ENCODE measurements at regions not wholly inside any gene's neighbourhood (a gene's known extent, or its start where the extent isn't known, plus 50 kb on each side); places are given as distances from the start of the nearest gene placed in this dataset.
"Not testable (repeated sequence)": the region's sequence is repeated elsewhere in the genome, so short reads cannot be mapped to it uniquely, and the experiment has no call there.

DNA sequence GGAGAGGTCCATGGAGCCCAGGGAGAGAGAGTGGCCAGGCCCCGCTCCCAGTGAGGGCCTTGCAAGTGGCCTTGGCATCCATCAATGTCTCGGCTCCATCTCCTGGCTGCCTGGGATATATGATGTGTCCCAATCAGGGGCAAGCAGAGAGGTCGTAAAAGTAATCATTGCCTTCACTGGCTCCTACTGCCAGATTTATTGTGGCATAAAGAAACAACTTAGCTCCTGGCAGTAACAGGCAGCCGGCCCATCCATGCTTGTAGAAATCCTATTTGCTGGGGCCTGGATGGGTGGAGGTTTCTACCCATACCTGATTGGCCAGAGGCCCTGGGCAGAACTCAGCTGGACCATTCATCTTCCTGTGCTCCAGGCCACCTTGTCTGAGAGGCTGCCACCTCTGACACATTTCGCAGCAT, 272.6 kb downstream of the MATN1 start:
- DNase-seq = no peak

DNA sequence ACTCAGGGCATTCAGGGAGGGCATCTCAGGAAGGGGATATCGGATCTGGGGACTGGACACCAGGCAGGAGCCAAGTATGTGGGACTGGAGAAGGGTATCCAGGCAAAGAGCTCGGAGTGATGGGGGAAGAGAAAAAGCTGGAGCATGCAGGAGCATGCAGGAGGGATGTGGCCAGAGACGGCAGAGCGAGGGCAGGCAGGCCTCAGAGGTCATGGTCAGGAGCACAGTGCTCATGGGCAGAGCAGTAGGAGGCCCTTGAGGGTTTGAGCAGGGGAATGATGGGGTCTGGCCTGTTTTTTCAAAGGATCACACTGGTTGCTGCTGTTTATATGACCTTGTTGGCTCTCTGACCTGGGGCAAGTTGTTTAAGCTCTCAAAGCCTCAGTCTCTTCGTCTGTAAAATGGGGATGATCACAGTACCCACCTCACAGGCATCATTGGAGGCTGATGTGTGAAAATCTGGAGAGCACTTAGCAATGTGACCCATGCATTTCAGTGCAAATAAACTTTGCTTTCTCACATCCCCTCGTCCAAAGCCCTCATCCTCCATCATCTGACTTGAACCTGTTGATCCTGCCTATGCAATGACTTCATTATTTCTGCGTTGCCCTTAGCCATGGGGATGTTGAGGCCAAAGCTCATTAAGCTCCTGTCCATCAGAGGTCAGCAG, 273.1 kb downstream of the MATN1 start:
- no peak for DNase-seq

DNA sequence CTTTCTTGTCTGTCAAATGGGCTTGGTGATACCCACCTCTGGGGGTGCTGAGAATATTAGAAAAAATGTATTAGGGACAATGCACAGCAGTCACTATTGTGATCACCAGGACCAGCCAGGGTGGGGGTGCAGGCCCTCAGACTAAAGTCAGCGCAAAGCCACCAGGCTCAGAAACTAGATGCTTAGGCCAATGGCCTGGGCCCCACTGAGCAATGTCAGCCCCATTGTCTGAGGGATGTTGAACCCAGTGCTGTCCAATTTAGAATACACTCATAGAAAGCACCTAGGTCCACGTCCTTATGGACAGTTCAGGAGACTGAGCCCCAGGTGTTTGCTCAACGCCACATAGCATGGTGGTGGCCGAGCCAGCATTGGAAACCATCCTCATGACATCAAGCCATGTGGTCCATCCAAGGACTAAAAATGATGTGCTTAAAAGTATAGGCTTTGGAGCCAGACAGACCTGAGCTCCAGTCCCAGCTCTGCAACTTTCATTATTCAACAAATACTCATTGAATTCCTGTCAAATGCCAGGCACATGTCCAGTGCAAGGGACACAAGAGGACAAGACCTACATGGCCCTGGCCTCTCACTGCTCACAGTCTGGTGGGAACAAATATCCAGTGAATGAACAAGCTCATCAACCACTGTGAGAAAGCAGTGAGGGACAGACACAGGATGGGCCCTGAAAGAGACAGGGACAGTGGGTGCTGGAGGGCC, 273.8 kb downstream of the MATN1 start:
- DNase-seq = no peak

DNA sequence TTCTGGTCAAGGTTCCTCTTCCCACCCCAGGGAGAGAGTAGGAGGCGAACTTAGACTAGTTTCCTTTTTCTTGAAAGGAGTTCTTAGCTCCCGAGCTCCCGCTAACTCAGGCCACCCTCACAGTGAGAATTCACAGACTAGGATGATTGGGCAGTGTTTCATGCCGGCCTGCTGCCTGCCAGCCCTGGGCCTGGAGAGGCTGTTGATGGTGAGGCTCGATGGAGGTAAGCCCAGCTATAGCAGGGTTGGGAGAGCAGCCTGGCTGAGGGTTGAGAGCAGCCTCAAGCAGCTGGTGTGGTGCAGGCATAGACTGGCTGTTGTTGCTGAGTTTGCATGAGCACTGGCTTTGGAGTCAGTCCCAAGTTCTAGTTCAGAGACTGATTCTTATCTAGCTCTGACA, 274.4 kb downstream of the MATN1 start:
- no peak for DNase-seq

- no peak for DNase-seq
Observed at GRCh38 chr1:30447701-30448100, 275.7 kb downstream of the MATN1 start.

DNA sequence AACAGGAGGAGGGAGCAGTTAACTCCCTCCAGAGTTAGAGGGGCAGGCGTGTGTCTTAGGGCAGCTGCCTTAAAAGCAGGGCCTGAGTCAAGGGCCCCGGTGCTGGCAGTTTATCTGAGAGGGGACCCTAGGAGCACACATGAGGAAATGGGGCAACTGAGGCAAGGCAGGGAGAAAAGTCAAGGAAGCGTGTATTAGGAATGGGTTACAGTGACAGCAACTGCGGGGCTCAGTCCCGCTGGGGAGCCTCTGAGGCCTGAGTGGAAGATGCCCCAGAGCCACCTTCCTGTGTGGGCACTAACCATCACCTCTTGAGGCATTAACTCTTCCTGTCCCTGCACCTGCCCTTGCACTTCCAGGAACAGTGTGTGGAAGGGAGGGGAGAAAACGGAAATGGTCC, 276.3 kb downstream of the MATN1 start:
- no peak for DNase-seq

DNA sequence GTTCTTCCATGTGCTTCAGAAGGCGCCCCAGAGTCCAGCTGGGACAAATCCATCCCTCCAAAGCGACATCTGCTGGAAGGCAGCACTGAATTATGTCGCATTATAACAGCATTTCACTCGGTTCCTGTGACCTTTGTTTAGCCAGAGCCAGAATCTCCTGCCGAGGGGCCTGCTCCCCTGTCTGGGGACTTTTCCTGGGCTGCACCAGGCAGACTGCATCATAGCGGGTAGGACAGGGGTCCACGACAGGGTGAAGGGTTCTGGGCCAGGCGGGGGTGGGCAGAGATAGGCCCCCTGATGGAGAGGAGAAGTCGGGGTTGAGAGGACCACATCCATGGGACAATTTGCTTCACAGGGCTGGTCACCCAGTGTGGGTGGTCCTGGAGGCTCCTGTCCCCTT, 276.9 kb downstream of the MATN1 start:
- no peak for DNase-seq

GRCh38 chr1:30446095-30446494, 277.3 kb downstream of the MATN1 start:
- DNase-seq = no peak

- DNase-seq = no peak
Observed at GRCh38 chr1:30445449-30445848, 277.9 kb downstream of the MATN1 start.

GRCh38 chr1:30444850-30445249, 278.5 kb downstream of the MATN1 start:
- no peak for DNase-seq

DNA sequence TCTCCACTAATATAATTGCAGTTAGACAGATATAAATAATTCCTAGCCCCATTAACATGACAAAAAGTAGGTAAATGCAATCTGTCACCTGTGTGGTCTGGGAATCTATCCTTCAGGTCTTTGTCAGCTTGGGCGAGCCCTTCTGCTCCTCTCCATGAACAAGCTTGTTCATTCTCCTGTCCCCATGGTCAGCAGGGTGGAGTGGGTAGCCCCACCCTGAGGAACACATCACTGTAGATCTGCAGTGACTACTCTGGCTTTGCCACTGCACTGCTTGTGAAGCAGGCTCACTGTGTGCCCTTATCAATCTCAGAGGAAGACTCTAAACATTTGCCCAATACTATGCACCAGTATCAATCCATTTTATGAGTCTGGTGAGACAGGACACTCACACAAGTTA, 279.0 kb downstream of the MATN1 start:
- no peak for DNase-seq

- not testable (repeated sequence) for DNase-seq
Observed at GRCh38 chr1:30438274-30438673, 285.1 kb downstream of the MATN1 start.

GRCh38 chr1:30437059-30437576, 286.3 kb downstream of the MATN1 start:
- no peak for DNase-seq

DNA sequence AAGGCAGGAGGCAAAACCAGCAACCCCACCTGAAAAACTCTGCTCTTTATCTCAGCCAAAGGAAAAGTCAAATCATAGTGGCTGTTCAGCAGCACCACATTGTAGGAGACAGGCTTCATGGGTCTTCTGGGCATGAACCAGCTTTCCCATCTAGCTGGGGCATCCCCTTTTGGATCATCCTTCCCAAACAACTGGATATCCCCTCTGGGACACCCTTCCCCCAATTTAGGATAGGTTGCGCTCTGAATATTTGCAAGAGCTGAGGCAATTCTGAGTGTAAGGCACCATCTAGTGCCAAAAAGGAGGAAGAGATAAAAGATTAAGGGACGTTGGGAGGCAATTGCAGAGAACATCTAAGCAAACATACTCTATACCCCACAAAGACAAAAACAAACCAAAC, 295.8 kb downstream of the MATN1 start:
- no peak for DNase-seq

DNA sequence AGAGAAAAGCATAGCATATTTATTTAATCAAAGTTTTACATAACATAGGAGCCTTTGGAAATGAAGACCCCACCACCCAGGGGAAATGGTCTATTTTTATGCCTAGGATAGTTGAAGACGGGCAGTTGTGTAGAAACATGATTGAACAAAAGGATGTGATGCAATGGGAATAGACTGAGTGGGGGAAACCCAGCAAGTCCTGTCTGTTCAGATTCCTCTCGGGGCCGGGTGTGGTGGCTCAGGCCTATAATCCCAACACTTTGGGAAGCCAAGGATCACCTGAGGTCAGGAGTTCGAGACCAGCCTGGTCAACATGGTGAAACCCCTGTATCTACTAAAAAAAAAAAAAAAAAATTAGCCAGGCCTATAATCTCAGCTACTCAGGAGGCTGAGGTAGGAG, 298.3 kb downstream of the MATN1 start:
- no peak for DNase-seq

- no peak for DNase-seq
Observed at GRCh38 chr1:30423570-30423969, 299.8 kb downstream of the MATN1 start.

- DNase-seq = no peak
Observed at GRCh38 chr1:30422251-30422650, 301.1 kb downstream of the MATN1 start.

- DNase-seq = no peak
Observed at GRCh38 chr1:30420519-30421050, 302.8 kb downstream of the MATN1 start.

DNA sequence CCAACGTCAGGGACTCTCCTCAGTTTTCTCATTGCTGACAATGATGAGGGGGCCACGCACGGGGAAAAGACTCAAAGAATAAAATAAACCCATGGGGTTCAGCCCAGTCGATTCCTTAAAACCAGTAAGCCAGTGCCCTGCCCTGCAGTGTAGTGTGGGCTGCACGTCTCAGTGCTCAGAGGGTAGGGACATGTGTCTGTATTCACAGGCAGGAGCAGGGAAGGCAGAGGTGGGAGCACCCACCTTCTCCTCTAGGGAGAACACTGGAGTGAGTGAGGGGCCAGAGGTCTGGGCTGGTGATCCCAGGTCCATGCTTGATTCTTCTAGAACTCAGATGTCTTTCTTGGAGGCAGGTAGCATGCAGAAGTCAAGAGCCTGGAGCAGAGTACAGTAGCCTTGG, 303.6 kb downstream of the MATN1 start:
- no peak for DNase-seq

DNA sequence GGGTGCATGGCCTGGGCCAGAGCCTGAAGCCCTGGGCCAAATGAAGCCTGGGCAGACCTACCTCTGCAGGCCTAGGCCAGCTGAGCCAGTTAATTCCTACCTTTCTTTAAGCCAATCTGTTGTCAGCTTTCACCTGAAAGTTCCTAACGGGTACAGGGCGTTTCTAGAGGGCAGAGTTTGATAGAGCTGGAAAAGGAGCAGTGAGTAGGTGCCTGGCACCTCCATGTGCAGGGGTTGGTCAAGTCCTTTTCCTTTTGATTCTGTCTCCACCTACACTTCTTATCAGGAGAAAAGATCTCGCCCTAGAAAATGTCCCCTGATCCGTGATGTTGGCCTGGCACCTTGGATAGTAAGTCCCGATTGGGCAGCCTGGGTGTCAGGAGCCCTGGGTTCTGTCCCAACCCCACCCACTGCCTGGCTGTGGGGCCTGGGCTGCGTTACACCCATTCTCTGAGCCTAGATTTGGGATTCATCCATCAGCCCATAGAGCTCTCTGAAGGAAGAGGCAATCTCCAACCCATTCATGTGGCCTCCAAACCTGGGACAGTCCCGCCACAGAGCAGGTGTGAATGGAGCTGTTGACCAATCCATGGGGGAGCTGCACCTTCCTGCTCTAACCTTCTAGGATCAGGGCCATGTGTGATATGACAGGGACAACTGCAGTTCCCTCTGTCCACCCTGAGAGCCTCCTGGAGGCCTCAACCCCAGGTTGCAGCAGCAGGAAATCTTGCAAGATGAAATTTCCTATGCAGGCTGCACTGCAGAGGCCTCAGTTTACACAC, 304.3 kb downstream of the MATN1 start:
- DNase-seq = no peak

DNA sequence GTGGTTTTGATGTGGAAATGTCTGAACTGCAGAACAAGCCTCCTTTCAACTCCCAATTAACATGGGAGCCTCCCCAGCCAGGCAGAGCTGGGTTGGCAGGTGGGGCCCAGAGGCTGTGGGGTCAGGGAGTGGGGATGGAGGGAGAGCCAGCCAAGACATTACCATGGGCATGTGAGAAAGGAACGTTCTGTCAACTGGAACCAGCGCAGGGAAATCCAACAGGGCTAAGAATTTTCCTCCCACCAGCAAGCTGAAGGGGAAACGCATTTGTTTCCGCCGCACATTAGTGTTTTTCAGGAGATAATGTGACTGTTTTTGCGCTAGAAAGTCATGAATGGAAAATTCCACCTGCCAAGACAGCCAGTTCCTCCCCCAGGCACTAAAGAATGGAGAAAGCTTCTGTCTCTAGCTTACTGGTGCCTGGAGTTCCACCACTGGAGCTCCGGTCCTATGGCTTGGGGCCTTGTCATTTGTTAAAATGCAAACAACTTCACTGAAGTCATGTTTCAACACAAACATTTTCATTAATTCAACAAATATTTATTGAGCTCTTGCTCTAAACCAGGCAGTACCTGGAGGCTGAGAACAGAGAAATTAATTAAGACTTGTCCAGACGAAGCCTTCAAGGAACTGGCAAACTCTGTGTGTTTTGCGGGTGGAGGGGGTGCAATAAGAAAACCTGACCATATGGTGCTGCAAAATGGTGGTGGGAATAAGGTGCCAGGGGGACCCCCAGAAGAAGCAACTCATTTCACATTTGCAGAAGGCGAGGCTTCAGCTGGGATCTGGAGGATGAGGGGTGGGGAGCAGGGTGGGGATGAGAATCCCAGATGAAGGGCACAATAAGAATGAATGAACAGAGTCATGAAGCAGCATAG, 305.1 kb downstream of the MATN1 start:
- DNase-seq = no peak

DNA sequence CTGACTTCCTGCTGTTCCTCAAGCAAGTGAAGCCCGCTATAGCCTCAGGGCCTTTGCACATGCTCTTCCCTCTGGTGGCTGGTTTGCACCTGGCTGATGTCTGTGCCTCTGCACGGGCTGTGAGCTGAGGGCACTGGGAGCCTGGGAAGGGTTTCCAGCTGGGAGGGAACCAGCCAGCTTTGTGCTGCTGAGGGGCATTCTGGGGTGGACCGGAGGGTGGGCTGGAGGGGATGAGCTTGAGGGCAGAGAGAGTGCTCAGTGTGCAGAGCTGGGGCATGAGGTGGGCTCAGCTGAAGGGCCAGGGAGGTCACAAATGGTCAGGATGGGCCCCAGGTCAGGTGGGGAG, 305.7 kb downstream of the MATN1 start:
- DNase-seq = no peak
